Stimulated activated CD8-positive, alpha-beta memory T cell treated with anti-CD3 and anti-CD28 coated beads, Interleukin-15, amount 100 ng/mL, for 1 hour (primary cell): ENCODE measurements at regions not wholly inside any gene's neighbourhood (a gene's known extent, or its start where the extent isn't known, plus 50 kb on each side); places are given as distances from the start of the nearest gene placed in this dataset.

ENCODE experiments used
- DNase-seq: peaks from one replicate; pipeline ENCODE4 v3.0.0-alpha.2; 2020; ENCODE audit warnings: low read depth

DNA sequence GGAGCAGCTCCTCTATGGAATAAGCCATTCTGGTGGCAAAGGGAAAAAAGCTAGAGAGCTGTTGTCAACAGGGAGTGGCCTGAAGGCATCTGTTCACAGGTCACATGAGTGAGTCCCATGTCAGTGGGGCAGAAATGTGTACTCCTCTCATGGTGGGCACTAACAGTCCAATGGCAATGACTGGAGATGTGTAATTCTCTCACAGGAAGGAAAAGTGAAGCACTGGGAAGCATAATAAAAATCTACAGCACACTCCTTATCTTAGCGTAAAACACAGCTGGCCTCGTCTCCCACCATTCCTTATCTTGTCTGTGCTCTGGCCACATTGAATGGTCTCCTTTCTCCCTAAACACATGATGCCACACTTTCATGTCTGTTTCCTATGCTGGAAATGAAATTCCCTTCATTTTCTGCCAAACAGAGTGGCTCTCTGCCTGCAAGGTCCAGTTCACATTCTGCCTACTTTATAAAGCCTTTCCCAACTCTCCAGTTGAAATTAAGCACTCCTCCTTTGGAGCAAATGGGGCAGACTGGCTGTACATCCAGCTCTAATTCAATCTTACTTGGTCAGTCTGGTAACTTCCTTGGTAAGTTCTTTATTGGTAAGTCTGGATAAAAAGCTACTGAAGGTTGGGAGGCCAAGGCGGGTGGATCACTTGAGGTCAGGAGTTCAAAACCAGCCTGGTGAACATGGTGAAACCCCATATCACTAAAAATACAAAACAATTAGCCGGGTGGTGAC, 139.8 kb downstream of the RPL22L1 start:
- no peak for DNase-seq

GRCh38 chr3:170728181-170728580, 141.8 kb downstream of the RPL22L1 start:
- DNase-seq, result no peak

DNA sequence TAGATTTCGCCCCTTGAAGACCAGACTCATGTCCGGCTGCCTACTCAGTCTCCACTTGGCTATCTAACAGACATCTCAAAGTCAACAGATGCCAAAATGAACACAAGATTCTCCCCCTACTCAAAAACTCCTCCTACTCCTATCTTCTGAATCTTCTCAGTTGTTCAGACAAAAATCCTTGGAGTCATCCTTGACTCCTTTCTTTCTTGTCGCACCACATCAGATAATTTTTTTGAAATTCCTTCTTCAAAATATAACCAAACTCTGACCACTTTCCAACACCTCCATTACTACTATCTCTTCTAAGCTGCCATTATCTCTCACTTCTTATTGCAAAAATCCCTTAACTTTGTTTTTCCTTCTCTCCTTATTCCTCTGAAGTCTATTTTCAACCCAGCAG, 141.9 kb upstream of the SLC7A14 start:
- DNase-seq, result no peak

DNA sequence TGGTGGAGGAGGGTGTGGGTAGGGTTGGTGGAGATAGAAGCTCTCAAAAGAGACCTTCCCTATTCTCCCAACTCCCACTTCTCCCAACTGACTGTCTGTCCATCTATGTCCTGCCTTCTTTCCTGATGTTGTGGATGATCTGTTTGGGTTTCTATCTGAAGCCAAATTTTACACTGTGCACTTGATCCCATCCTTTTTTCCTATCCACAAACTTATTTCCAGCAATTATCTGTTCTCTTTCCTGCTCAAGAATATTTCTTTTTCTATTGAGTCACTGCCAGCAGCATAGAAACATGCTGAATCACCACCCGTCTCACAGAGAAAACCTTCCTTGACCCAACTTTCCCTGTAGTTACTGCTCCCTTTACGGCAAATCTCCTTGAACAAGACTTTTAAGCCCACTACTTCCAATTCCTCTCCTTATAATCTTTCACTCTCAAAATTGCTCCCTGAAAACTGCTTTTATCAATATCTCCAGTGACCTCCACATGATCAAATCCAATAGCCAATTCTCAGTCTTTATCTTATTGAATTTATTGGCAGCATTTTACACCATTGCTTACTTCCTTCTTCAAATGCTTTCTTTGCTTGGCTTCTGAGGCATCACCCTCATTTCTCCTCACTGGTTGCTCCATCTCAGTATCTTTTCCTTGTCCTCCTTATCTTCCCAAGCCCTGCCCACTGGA, 141.2 kb upstream of the SLC7A14 start:
- no peak for DNase-seq

DNA sequence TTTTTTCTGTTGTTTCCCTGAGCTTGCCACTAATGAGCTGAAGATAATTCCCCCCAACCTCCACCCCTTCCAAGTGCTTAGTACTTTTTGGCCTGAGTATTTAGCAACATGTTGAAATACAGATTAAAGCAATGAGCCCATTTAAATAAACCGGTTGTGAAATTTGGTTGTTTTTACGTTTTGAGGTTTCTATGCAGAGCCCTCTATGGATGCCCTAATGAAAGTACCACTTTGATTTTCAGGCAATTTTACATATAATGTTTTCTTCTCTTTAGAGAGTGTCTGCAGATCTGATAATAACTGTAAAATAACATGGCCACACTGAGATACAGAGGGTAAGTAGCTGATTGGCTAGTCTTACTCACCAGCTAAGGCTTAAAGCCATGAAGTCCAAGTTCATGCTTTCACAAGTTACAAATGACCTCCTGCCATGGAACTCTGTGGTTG, 139.4 kb upstream of the SLC7A14 start:
- DNase-seq, result no peak

DNA sequence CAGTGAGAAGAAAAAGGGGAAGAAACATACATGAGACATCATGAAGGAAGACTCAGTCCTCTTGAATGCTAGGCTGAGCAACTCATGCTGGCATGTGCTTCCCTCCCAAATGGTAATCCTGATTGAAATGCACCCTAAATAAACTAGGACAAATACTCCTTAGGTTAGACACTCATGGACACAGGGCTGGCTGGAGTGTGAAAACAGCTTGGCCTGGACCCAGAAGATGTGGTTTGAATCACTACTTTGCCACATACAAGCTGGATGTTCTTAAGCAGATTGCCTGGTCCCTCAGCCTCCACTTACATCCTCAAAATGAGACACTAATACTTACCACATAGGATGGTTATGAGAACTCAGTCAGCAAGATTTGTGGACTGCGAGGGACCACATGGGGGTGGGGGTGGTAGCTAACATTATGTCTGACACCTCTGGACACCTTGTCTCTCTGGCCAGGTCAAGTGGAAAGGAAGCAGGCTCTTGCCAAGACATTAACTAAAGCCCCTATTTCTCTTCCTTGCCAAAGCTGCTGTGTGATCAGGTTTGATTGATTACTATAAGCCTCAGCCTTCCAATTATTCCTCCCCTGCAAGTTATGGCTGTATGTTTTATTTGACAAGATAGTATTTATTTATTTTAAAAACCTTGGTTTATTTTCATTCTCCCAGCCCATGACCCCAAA, 138.9 kb upstream of the SLC7A14 start:
- DNase-seq, result no peak

- no peak for DNase-seq
These were observed 137.4 kb upstream of the SLC7A14 start for GRCh38 chr3:170723241-170723640.

DNA sequence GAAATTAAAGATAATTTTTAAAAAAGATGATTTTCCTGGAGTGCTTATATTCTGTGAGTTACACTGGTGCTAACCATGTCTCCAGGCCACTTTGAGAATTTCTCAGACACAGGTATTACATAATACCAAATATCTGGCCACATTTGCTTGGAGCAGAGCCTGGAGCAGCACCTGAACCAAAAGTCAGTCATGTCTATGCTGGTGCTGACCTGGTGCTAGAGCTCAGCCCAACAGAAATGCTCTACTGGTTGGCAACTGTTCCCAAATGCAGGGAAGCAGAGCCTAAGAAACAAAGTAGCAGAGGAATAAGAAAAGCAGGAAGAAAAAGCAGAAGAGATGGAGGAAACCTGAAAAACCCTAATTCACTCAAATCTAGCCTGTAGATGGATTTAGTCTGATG, 135.7 kb upstream of the SLC7A14 start:
- no peak for DNase-seq

- DNase-seq, result no peak
These were observed 133.4 kb upstream of the SLC7A14 start for GRCh38 chr3:170719300-170719699.

DNA sequence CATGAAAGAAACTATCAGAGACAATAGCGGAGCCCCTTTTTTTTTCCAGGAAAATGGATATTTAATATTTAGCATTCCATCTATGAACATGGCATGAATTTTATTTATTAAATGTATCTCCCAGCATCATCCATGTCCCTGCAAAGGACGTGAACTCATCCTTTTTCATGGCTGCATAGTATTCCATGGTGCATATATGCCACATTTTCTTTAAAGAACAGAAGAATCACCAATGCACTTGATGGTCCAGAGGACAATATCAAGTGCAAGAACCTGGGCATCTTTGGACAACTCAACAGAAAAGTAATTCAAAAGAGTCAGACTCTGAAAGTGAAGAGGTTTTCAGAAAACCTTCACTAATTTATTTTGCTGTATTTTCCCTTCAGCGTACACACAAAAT, 133.0 kb upstream of the SLC7A14 start:
- no peak for DNase-seq

GRCh38 chr3:170717410-170718402, 131.8 kb upstream of the SLC7A14 start:
- no peak for DNase-seq

- DNase-seq, result no peak
These were observed 130.4 kb upstream of the SLC7A14 start for GRCh38 chr3:170716172-170716805.

GRCh38 chr3:170714562-170715535, 129.0 kb upstream of the SLC7A14 start:
- DNase-seq, result no peak

DNA sequence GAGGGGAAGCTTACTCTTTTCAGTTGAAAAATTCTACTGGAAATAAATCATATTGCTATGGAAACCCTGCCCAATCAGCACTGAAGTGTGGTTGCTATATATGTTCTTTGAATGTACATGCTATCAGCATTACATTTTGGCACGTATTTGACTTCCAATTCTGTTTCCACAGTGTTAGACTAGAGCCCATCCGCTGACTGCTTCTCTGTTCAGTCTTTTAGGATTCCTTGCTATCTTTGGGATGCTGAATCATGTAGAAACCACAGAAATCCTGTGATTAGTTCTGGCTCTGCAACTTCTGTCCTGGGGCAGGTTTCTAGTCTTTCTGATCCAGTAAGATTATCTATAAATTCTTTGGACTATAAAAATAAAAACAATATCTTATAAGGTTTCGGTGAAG, 128.2 kb upstream of the SLC7A14 start:
- no peak for DNase-seq

DNA sequence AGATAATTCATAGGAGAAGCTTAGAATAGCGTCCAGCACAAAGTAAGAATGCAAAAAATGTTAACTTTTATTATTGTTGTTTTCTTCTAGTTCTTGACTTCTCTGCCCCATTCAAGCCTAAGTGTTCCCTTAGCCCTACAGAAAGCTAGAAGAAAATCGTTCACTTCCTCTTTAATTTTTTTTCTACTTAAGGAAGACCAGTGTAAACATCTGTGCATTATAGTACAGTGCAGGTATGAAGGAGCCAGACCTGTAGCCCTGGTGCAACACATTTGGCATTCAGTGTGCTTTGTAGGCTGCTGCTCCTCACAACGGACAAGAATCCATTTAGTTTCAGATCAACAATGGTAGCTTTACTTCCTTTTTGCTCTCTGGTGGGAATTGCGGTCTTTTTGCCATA, 127.8 kb upstream of the SLC7A14 start:
- DNase-seq, result no peak

- no peak for DNase-seq
These were observed 126.9 kb upstream of the SLC7A14 start for GRCh38 chr3:170712798-170713197.

DNA sequence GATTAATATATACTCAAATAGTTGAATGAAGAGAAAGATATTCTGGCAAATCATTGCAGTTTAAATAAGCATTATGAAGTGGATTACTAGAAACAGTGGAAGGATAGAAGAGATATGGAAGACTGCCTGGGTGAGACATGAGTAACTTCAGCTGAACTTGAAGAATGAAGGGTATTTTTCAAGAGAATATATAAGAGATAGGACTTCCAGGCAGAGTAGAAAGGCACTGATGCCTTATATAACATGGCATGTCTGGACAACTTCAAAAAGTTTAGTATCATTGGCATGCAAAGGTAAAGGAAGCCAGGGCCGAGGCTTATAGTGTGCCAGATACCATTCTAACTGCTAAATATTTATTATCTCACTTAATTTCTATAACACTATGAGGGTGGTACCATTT, 126.5 kb upstream of the SLC7A14 start:
- no peak for DNase-seq

- no peak for DNase-seq
These were observed 125.9 kb upstream of the SLC7A14 start for GRCh38 chr3:170711786-170712185.

GRCh38 chr3:170709046-170709445, 123.2 kb upstream of the SLC7A14 start:
- no peak for DNase-seq

GRCh38 chr3:170707899-170708298, 122.0 kb upstream of the SLC7A14 start:
- DNase-seq, result no peak
